ENCODE measurements at regions not wholly inside any gene's neighbourhood (a gene's known extent, or its start where the extent isn't known, plus 50 kb on each side); places are given as distances from the start of the nearest gene placed in this dataset.

- TF ChIP-seq CTCF (conservative IDR thresholded peaks at IDR 0.05; ENCODE audit: low read depth in 2 of 2), result no peak
- no peak for TF ChIP-seq EZH2 (IDR thresholded peaks at IDR 0.05; ENCODE audit: low read depth, unreplicated experiment)
- TF ChIP-seq POLR2AphosphoS5 (IDR thresholded peaks at IDR 0.05; ENCODE audit: low read depth), result no peak
- no peak for TF ChIP-seq ETS1 (IDR thresholded peaks at IDR 0.05)
- no peak for TF ChIP-seq REST (IDR thresholded peaks at IDR 0.05; ENCODE audit: unreplicated experiment)
- no peak for TF ChIP-seq CREB1 (CRISPR knock-in tag; IDR thresholded peaks at IDR 0.05; ENCODE audit: low read depth)
- no peak for TF ChIP-seq EZH2phosphoT487 (IDR thresholded peaks at IDR 0.05; ENCODE audit: unreplicated experiment)
- no peak for TF ChIP-seq ZNF331 (CRISPR knock-in tag; IDR thresholded peaks at IDR 0.05; ENCODE audit: low read depth)
- TF ChIP-seq STAT1 (IDR thresholded peaks at IDR 0.05; ENCODE audit: unreplicated experiment), result no peak
Measured at GRCh38 chr6:56795466-56796195, 152.9 kb upstream of the DST start.

Data from GM23338 (cell line).